HepG2 (cell line): ENCODE measurements at regions not wholly inside any gene's neighbourhood (a gene's known extent, or its start where the extent isn't known, plus 50 kb on each side); places are given as distances from the start of the nearest gene placed in this dataset.
A peak's percentile ranks its signal among the peaks of the same experiment; 100 is the strongest.

Experiments
- DNMT3B ChIP-seq: conservative IDR thresholded peaks from 2 replicates; pipeline ENCODE4 v1.6.1; 2016; ENCODE audit warnings: missing biosample characterization, control low read depth
- ELK4 ChIP-seq: sonication (generic); formaldehyde crosslinking; IDR thresholded peaks from 2 replicates; pipeline ENCODE4 v1.9.0; 2021; ENCODE audit warnings: missing genetic modification reagents, borderline replicate concordance
- GABPA ChIP-seq, 2 experiments: IDR thresholded peaks; 2 replicates each; pipeline ENCODE4 v1.6.1; 2011 to 2016; ENCODE audit warnings: low read depth in 2 of 2, low read length in 1 of 2, missing biosample characterization in 1 of 2, missing genetic modification characterization in 1 of 2
- GATAD1 ChIP-seq: IDR thresholded peaks from 2 replicates; pipeline ENCODE4 v1.6.1; 2016; ENCODE audit warnings: missing genetic modification reagents, missing compliant biosample characterization
- GLI4 ChIP-seq: sonication (generic); formaldehyde crosslinking; IDR thresholded peaks from 2 replicates; pipeline ENCODE4 v1.5.1; 2020; ENCODE audit warnings: missing genetic modification reagents, mild to moderate bottlenecking, moderate library complexity, borderline replicate concordance
- KLF12 ChIP-seq: sonication (generic); formaldehyde crosslinking; IDR thresholded peaks from 2 replicates; pipeline ENCODE4 v1.4.0; 2020; ENCODE audit warnings: missing genetic modification reagents, borderline replicate concordance
- NAIF1 ChIP-seq: sonication (generic); formaldehyde crosslinking; IDR thresholded peaks from 2 replicates; pipeline ENCODE4 v1.5.0; 2020; ENCODE audit warnings: mild to moderate bottlenecking, missing genetic modification reagents, borderline replicate concordance
- NFKBIZ ChIP-seq: IDR thresholded peaks from 2 replicates; pipeline ENCODE4 v1.6.1; 2018; ENCODE audit warnings: missing genetic modification reagents, missing compliant biosample characterization
- NR2C2 ChIP-seq: sonication (generic); formaldehyde crosslinking; IDR thresholded peaks from 2 replicates; pipeline ENCODE4 v1.4.0; 2020; ENCODE audit warnings: missing genetic modification reagents, mild to moderate bottlenecking, moderate library complexity, borderline replicate concordance
- POGK ChIP-seq: sonication (generic); formaldehyde crosslinking; conservative IDR thresholded peaks from 2 replicates; pipeline ENCODE4 v1.8.0; 2022; ENCODE audit warnings: mild to moderate bottlenecking, moderate library complexity, missing genetic modification reagents
- RAD21 ChIP-seq: fragments of 450-650 bp; formaldehyde crosslinking; IDR thresholded peaks from 2 replicates; pipeline ENCODE4 v1.5.0; 2020; ENCODE audit warnings: mild to moderate bottlenecking
- THRA ChIP-seq: sonication (generic); formaldehyde crosslinking; IDR thresholded peaks from 2 replicates; pipeline ENCODE4 v1.4.0; 2020; ENCODE audit warnings: missing genetic modification reagents, borderline replicate concordance
- ZFAT ChIP-seq: sonication (generic); formaldehyde crosslinking; conservative IDR thresholded peaks from 2 replicates; pipeline ENCODE4 v1.8.1; 2023; ENCODE audit warnings: missing genetic modification reagents, inconsistent platforms
- ZFP91 ChIP-seq: sonication (generic); formaldehyde crosslinking; IDR thresholded peaks from 2 replicates; pipeline ENCODE4 v1.9.0; 2022; ENCODE audit warnings: missing genetic modification reagents, mild to moderate bottlenecking, borderline replicate concordance
- ZKSCAN1 ChIP-seq: fragments of 150-350 bp; IDR thresholded peaks from 2 replicates; pipeline ENCODE4 v1.6.1; 2014; ENCODE audit warnings: low read length
- ZMYM4 ChIP-seq: sonication (generic); formaldehyde crosslinking; IDR thresholded peaks from 2 replicates; pipeline ENCODE4 v1.8.1; 2023; ENCODE audit warnings: mild to moderate bottlenecking, missing genetic modification reagents
- ZNF17 ChIP-seq: sonication (generic); formaldehyde crosslinking; IDR thresholded peaks from 2 replicates; pipeline ENCODE4 v1.5.0; 2020; ENCODE audit warnings: mild to moderate bottlenecking, missing genetic modification reagents
- ZNF260 ChIP-seq: sonication (generic); formaldehyde crosslinking; IDR thresholded peaks from 2 replicates; pipeline ENCODE4 v1.4.0; 2020; ENCODE audit warnings: missing genetic modification reagents, low read depth, mild to moderate bottlenecking, borderline replicate concordance
- ZNF34 ChIP-seq: sonication (generic); formaldehyde crosslinking; IDR thresholded peaks from 2 replicates; pipeline ENCODE4 v1.4.0; 2020; ENCODE audit warnings: mild to moderate bottlenecking, missing genetic modification reagents, borderline replicate concordance
- ZNF446 ChIP-seq: sonication (generic); formaldehyde crosslinking; IDR thresholded peaks from 2 replicates; pipeline ENCODE4 v1.5.0; 2020; ENCODE audit warnings: mild to moderate bottlenecking, missing genetic modification reagents
- ZNF770 ChIP-seq: sonication (generic); formaldehyde crosslinking; IDR thresholded peaks from 2 replicates; pipeline ENCODE4 v1.5.0; 2020; ENCODE audit warnings: mild to moderate bottlenecking, missing genetic modification reagents

GRCh38 chr16:14337303-14338191 lies 266.4 kb downstream of the MRTFB start (continued):
- peak; percentile 57 for TF ChIP-seq KLF12
- TF ChIP-seq GLI4 (CRISPR knock-in tag), result no peak
- no peak for TF ChIP-seq DNMT3B
- TF ChIP-seq ZNF770 (CRISPR knock-in tag), result peak; percentile 35
- TF ChIP-seq POGK (CRISPR knock-in tag), result no peak
- TF ChIP-seq ZKSCAN1, result 0 out of 2 replicates have a peak, but pooled peaks have one; percentile 18
- TF ChIP-seq ZNF34 (CRISPR knock-in tag), result no peak
- no peak; the same call in 1 of the 2 replicates for TF ChIP-seq NFKBIZ (CRISPR knock-in tag)
- TF ChIP-seq THRA (CRISPR knock-in tag), result peak; percentile 48; the same call in 1 of the 2 replicates
- peak; percentile 58; the same call in 1 of the 2 replicates for TF ChIP-seq ZMYM4 (CRISPR knock-in tag)
- no peak for TF ChIP-seq NR2C2 (CRISPR knock-in tag)
- TF ChIP-seq ELK4 (CRISPR knock-in tag), result no peak
- no peak for TF ChIP-seq RAD21 (CRISPR knock-in tag)
- no peak for TF ChIP-seq GATAD1 (CRISPR knock-in tag)
- no peak for TF ChIP-seq NAIF1
- TF ChIP-seq ZNF17 (CRISPR knock-in tag), result no peak
- no peak for TF ChIP-seq ZNF446 (CRISPR knock-in tag)
- TF ChIP-seq ZFP91 (CRISPR knock-in tag), result peak; percentile 49
- no peak for TF ChIP-seq GABPA (IDR thresholded peaks at IDR 0.05; ENCODE audit: low read depth, low read length)
- no peak for TF ChIP-seq GABPA (CRISPR knock-in tag; IDR thresholded peaks at IDR 0.05; ENCODE audit: low read depth)
- TF ChIP-seq ZFAT (CRISPR knock-in tag), result no peak
- TF ChIP-seq ZNF260 (CRISPR knock-in tag), result no peak
